ENCODE measurements at regions not wholly inside any gene's neighbourhood (a gene's known extent, or its start where the extent isn't known, plus 50 kb on each side); places are given as distances from the start of the nearest gene placed in this dataset.

DNA sequence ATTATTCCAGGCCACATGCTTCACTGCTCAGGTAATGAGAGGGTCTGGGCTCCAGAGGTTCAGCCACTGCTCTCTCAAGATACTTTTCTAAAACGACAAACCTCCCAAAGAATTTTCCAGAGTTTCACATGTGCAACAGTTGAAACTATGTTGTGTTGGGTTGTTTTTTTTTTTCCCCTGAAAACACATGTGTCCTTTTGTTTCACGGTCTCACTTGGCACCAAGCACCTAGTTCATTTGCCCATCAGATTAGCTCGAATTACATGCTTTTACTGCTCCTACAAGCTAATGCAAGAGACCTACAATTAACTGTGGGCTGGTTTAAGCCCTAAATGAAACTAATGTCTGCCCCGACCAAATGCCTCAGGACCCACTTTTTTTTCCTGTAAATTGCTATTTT is 313.3 kb downstream of the FGFR2 start:
- Histone ChIP-seq H3K4me1 (ENCODE audit: control insufficient read depth in 2 of 3, insufficient read depth in 2 of 3, low read depth in 1 of 3, low read length in 3 of 3) (peaks cover 0 to 2% (median 0%) of the 10 kb centered on the region in 3 donors), H3K9ac (ENCODE audit: low read length in 3 of 3) (no peak overlapping the region), H3K27ac (ENCODE audit: low read depth in 2 of 2, low read length in 2 of 2) (no peak overlapping the region), H3K36me3 (ENCODE audit: control insufficient read depth in 2 of 3, insufficient read depth in 3 of 3, low read length in 3 of 3) (no peaks in the 10 kb centered on the region), H3K4me3 (ENCODE audit: low read length in 3 of 3) (no peak overlapping the region), H3K27me3 (ENCODE audit: control insufficient read depth, insufficient read depth, low read length) (no peaks in the 10 kb centered on the region), H3K9me3 (ENCODE audit: control insufficient read depth in 2 of 3, insufficient read depth in 1 of 3, low read length in 3 of 3) (no peaks in the 10 kb centered on the region)
- no peak for FAIRE-seq
- TF ChIP-seq, protein P1, sequence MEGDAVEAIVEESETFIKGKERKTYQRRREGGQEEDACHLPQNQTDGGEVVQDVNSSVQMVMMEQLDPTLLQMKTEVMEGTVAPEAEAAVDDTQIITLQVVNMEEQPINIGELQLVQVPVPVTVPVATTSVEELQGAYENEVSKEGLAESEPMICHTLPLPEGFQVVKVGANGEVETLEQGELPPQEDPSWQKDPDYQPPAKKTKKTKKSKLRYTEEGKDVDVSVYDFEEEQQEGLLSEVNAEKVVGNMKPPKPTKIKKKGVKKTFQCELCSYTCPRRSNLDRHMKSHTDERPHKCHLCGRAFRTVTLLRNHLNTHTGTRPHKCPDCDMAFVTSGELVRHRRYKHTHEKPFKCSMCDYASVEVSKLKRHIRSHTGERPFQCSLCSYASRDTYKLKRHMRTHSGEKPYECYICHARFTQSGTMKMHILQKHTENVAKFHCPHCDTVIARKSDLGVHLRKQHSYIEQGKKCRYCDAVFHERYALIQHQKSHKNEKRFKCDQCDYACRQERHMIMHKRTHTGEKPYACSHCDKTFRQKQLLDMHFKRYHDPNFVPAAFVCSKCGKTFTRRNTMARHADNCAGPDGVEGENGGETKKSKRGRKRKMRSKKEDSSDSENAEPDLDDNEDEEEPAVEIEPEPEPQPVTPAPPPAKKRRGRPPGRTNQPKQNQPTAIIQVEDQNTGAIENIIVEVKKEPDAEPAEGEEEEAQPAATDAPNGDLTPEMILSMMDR (IDR thresholded peaks at IDR 0.05; ENCODE audit: borderline replicate concordance, extremely low read depth, insufficient read depth): no peak
- DNase-seq: peak in 3 of 5 donors; percentile 21 to 82 (median 79)
- intact Hi-C loops (cut with DNase I): no loop called here

DNA sequence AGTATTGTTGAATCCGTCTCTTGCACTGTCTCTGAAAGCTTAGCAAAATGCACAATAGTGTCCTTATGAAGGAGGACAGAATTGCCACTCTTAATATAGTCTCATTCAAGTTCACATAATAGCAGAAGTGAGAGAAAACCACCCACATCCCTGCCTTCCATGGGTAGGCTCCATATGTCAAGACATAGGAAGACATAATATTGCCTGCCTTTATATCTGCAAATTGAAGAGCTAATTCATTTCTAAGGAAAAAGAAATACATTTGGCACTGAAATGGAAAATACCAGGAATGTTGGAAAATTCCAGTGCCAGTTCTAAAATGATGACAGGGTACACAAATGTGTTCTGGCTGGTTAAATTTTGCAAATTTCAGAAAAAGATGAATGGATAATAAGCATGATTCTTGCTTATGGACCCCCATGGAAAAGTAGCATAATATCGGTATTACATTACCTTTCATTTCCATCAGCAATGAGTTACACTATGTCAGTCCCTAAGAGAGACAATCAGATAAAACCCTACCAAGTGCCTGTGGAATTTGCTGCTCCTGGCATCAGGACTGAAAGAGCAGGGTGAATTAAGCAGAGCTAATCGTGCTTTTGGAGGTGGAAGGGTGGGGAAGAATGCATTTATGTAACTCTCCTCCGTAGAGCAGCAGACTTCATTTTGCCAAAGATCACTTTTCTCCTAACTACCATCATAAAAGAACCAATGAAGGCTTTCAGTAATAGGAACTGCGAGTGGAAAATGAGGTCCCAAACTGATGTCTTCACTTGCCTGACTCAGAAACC is 312.6 kb downstream of the FGFR2 start:
- no peak for FAIRE-seq
- H3K9me3 ChIP-seq (ENCODE audit: control insufficient read depth in 2 of 3, insufficient read depth in 1 of 3, low read length in 3 of 3): no peaks in the 10 kb centered on the region

DNA sequence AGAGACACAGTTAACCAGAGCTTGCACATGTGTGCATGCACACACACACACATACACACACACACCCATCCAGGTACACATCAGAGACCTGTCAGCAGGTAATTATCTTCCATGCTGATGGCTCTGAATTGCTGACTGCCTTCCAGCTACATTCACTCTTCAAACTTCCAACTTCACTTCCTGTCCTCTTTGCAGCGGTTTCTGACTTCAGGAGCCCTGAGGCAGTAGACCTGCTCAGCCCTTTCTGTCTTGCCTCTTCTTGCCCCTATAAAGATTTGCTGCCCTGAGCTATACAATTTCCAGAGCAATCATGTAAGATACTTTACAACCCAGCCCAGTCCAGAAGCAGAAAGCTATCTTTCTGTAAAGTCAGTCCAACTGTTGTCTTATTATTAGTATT is 310.2 kb downstream of the FGFR2 start:
- intact Hi-C loops (cut with DNase I): no loop called here
- TF ChIP-seq, protein P1 (IDR thresholded peaks at IDR 0.05; ENCODE audit: borderline replicate concordance, extremely low read depth, insufficient read depth): no peak
- no peak overlapping the region for H3K27ac ChIP-seq (ENCODE audit: low read depth in 2 of 2, low read length in 2 of 2)
- no peak overlapping the region for H3K4me3 ChIP-seq (ENCODE audit: low read length in 3 of 3)
- H3K9me3 ChIP-seq (ENCODE audit: control insufficient read depth in 2 of 3, insufficient read depth in 1 of 3, low read length in 3 of 3): no peaks in the 10 kb centered on the region
- no peak overlapping the region for H3K9ac ChIP-seq (ENCODE audit: low read length in 3 of 3)
- FAIRE-seq (no peak), DNase-seq (no peak)
- H3K36me3 ChIP-seq (ENCODE audit: control insufficient read depth in 2 of 3, insufficient read depth in 3 of 3, low read length in 3 of 3): no peaks in the 10 kb centered on the region
- peaks cover 0 to 2% (median 0%) of the 10 kb centered on the region in 3 donors for H3K4me1 ChIP-seq (ENCODE audit: control insufficient read depth in 2 of 3, insufficient read depth in 2 of 3, low read depth in 1 of 3, low read length in 3 of 3)
- H3K27me3 ChIP-seq (ENCODE audit: control insufficient read depth, insufficient read depth, low read length): no peaks in the 10 kb centered on the region

More for the DNA sequence above, 312.6 kb downstream of the FGFR2 start:
- Histone ChIP-seq H3K27ac (ENCODE audit: low read depth in 2 of 2, low read length in 2 of 2) (no peak overlapping the region), H3K27me3 (ENCODE audit: control insufficient read depth, insufficient read depth, low read length) (no peaks in the 10 kb centered on the region), H3K36me3 (ENCODE audit: control insufficient read depth in 2 of 3, insufficient read depth in 3 of 3, low read length in 3 of 3) (no peaks in the 10 kb centered on the region), H3K4me3 (ENCODE audit: low read length in 3 of 3) (no peak overlapping the region), H3K9ac (ENCODE audit: low read length in 3 of 3) (no peak overlapping the region), H3K4me1 (ENCODE audit: control insufficient read depth in 2 of 3, insufficient read depth in 2 of 3, low read depth in 1 of 3, low read length in 3 of 3) (peaks cover 0 to 2% (median 0%) of the 10 kb centered on the region in 3 donors)
- intact Hi-C loops (cut with DNase I): no loop called here
- no peak for DNase-seq
- TF ChIP-seq, protein P1 (IDR thresholded peaks at IDR 0.05; ENCODE audit: borderline replicate concordance, extremely low read depth, insufficient read depth): no peak

Data from kidney (tissue), 13 donors.